ENCODE measurements at regions not wholly inside any gene's neighbourhood (a gene's known extent, or its start where the extent isn't known, plus 50 kb on each side); places are given as distances from the start of the nearest gene placed in this dataset.

DNA sequence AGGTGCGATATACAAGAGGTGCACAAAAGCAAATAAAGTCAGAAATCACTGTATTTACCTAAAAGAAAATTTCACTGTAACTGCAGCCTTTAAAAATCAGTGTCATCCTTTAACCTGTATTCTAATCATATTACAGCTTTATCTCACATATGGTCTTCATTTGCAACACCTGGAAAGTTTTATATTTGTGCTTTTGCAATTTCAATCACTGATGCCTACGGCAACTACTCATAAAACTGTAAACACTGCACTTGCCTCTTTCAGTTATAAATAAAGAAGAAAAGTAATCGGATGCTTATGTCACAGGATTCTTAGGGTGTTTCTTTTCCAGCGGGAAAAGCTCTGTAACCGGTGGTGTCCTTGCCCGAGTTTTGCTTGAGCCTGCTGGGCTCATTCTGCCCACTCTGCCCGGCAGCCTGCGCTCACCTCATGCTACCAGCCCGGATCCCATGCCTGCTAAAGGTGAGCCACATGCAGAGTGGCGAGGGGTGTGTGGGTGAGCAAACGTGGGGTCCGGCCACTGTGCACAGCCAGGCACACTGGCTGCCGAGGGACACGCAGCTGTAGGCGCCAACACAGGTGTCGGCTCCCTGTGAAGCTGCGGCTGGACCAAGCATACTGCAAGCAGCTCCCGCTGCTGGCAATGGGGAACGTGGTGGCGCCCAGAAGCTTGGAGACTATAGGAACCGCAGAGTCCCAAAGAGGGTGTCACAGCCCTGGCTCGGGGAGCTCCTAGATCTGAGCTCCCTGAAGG, 56.3 kb upstream of the ABCB5 start:
- Mint-ChIP-seq H3K27me3 (ENCODE audit: low read depth) (no peaks in the 10 kb centered on the region), H3K9me3 (ENCODE audit: insufficient read depth) (no peaks in the 10 kb centered on the region), H3K36me3 (ENCODE audit: low read depth) (no peaks in the 10 kb centered on the region), H3K4me3 (no peak overlapping the region), H3K27ac (no peak overlapping the region), H3K4me1 (ENCODE audit: low read depth) (no peaks in the 10 kb centered on the region)
- DNase-seq, result no peak
- CTCF ChIA-PET, result no interaction called here
- POLR2A ChIA-PET, result no interaction called here
- no peak for ATAC-seq

DNA sequence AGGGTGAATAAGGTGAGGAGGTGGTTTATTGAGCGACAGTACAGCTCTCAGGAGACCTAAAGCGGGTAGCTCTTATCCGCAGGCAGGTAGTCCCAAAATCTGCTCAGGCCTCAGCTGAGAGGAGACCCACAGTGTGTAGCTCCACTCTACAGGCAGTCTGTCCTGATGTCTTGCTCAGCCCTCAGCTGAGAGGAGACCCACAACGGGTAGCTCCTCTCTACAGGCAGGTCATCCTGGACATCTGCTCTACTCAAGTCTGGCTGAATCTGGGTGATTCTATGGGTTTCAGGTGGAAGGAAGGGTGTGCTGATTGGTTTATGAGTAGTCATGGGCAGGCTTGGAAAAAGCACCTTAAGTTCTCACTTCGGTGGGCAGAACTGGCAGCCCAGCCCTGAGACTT, 55.6 kb upstream of the ABCB5 start:
- Mint-ChIP-seq H3K4me1 (ENCODE audit: low read depth) (no peaks in the 10 kb centered on the region), H3K36me3 (ENCODE audit: low read depth) (no peaks in the 10 kb centered on the region), H3K27ac (no peak overlapping the region), H3K9me3 (ENCODE audit: insufficient read depth) (no peaks in the 10 kb centered on the region), H3K27me3 (ENCODE audit: low read depth) (no peaks in the 10 kb centered on the region), H3K4me3 (no peak overlapping the region)
- POLR2A ChIA-PET, result no interaction called here
- no peak for ATAC-seq
- DNase-seq, result no peak
- CTCF ChIA-PET, result no interaction called here

DNA sequence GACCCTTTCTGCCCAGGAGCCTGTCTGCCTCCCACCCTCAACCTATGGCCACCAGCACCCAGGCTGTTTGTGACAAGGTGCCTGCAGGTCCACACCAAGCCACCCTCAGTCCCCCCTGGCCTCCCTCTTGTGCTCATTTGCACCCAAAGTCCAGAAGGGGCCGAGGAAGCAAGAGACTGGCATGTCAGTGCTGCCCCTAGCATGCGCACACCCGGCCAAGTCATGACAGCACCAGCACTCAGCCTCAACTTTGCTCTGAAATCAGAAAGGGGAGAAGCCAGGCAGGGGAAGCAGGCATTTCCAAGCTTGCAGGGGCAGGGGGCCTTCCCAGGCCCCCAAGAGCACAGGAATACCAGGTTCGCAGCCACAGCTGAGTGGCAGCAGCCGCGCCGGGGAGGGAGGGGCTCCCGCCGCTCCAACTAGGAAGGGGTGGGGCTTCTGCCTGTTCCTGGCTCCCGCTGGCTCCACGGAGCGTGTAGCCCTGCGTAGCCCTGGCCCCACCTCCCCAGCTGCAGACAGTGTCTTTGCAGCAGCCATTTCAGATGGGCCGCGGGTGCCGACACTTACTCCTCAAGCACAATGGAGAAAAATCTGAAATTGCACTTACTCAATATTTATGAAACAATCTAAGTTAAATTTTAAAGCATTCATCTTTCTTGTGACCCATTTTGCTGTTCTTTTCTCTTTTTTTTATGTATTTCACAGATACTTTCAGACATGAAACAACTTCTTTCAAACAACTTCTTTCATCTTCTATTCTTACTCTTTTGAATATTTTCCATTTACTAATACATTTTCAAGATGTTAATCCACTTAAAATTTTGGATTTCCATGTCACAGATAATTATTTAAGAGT, 54.9 kb upstream of the ABCB5 start:
- no peak overlapping the region for H3K4me3 Mint-ChIP-seq
- POLR2A ChIA-PET, result no interaction called here
- DNase-seq (no peak), ATAC-seq (no peak)
- no peak overlapping the region for H3K27ac Mint-ChIP-seq
- H3K27me3 Mint-ChIP-seq (ENCODE audit: low read depth), result no peaks in the 10 kb centered on the region
- no peaks in the 10 kb centered on the region for H3K36me3 Mint-ChIP-seq (ENCODE audit: low read depth)
- CTCF ChIA-PET, result no interaction called here
- no peaks in the 10 kb centered on the region for H3K4me1 Mint-ChIP-seq (ENCODE audit: low read depth)
- H3K9me3 Mint-ChIP-seq (ENCODE audit: insufficient read depth), result no peaks in the 10 kb centered on the region

DNA sequence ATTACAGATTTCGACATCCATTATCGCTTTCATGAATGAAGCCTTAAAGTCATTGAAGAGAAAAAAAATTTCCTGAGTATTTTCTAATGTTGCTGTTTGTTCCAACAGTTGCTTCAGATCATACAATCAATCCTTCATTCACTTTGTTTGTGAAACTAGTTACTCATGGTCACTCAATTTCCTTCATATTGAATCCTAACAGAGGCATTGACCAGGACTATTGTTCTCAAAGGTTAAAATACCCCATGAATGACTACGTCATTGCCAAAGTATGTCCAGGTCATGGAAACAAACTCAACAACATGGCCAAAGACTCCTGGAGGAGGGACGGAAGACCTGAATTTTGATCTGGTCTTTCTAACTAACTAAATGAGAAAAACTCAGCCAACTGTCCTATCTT, 54.0 kb upstream of the ABCB5 start:
- Mint-ChIP-seq H3K4me3 (no peak overlapping the region), H3K27me3 (ENCODE audit: low read depth) (no peaks in the 10 kb centered on the region), H3K27ac (no peak overlapping the region), H3K9me3 (ENCODE audit: insufficient read depth) (no peaks in the 10 kb centered on the region), H3K36me3 (ENCODE audit: low read depth) (no peaks in the 10 kb centered on the region), H3K4me1 (ENCODE audit: low read depth) (no peaks in the 10 kb centered on the region)
- DNase-seq (no peak), ATAC-seq (no peak)
- CTCF ChIA-PET, result no interaction called here
- POLR2A ChIA-PET, result no interaction called here

DNA sequence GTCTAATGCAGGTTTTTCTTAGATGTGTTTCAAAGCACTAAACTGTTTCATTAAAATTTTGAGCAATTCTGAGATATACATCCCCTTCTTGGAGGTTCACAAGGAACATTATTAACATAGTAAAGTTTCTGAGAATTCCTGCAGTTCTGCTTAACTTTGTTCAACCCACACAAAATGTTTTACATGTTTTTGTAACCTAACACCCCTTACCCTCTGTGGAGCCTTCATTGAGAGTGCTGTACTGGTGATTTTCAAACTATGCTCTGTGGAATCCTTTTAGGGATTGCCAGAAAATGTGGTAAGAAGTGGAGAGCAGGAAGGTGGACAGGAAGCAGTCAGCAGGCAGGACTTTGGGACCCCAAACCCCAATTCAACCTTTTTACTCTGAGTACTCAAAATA, 53.6 kb upstream of the ABCB5 start:
- DNase-seq (no peak), ATAC-seq (no peak)
- Mint-ChIP-seq H3K4me3 (no peak overlapping the region), H3K36me3 (ENCODE audit: low read depth) (no peaks in the 10 kb centered on the region), H3K4me1 (ENCODE audit: low read depth) (no peaks in the 10 kb centered on the region), H3K27ac (no peak overlapping the region), H3K9me3 (ENCODE audit: insufficient read depth) (no peaks in the 10 kb centered on the region), H3K27me3 (ENCODE audit: low read depth) (no peaks in the 10 kb centered on the region)
- ChIA-PET POLR2A (no interaction called here), CTCF (no interaction called here)

DNA sequence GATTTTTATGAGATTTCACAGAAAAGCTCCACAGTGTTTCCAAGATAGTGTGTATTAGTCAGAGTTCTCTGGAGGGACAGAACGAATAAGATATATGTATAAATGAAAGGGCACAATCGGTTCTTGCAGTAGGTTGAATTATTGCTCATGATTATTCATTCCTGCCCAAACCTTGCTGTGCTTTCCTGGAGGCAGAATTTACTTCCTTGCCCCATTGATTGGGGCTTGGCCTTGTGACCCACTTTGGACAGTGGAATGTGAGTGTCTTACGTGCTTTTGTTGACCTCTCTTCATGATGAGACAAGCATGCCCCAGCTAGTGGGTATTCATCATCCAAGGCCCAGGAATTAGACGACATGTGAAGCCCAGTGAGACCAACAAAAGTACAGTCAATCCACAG, 53.0 kb upstream of the ABCB5 start:
- Mint-ChIP-seq H3K36me3 (ENCODE audit: low read depth) (no peaks in the 10 kb centered on the region), H3K4me1 (ENCODE audit: low read depth) (no peaks in the 10 kb centered on the region), H3K27me3 (ENCODE audit: low read depth) (no peaks in the 10 kb centered on the region), H3K27ac (no peak overlapping the region), H3K9me3 (ENCODE audit: insufficient read depth) (no peaks in the 10 kb centered on the region), H3K4me3 (no peak overlapping the region)
- ATAC-seq (no peak), DNase-seq (no peak)
- ChIA-PET CTCF (no interaction called here), POLR2A (no interaction called here)

Data from activated CD8-positive, alpha-beta T cell treated with anti-CD3 and anti-CD28 coated beads, Interleukin-2, amount 10 ng/mL, durations not matched to agents 7 days and 5 days (primary cell).